SK-N-SH (cell line): ENCODE measurements at regions not wholly inside any gene's neighbourhood (a gene's known extent, or its start where the extent isn't known, plus 50 kb on each side); places are given as distances from the start of the nearest gene placed in this dataset.

Experiments
- CTCF ChIA-PET: fragments of 300-600, 350-600 bp; formaldehyde crosslinking; extraction: SDS; loops from one replicate; lab custom pipeline; 2021; lab: Yijun Ruan, JAX
- POLR2A ChIA-PET: fragments of 350-600 bp; sonication (Branson Sonifier 250); formaldehyde crosslinking; extraction: SDS; loops from one replicate; lab custom pipeline; 2020; ENCODE audit warnings: antibody characterized with exemption, inconsistent platforms; lab: Yijun Ruan, JAX
- DNase-seq: peaks from one replicate; pipeline ENCODE4 v3.0.0; 2012
- H2AFZ ChIP-seq: fragments of 200-600 bp; sonication (generic); 2 replicates; pipeline ENCODE4 v1.8.1; 2016; ENCODE audit warnings: antibody characterized with exemption, mild to moderate bottlenecking, low read depth
- H3F3A ChIP-seq: fragments of 200-600 bp; sonication (generic); replicated peaks from 2 replicates; pipeline ENCODE3; 2016; ENCODE audit warnings: antibody characterized with exemption, mild to moderate bottlenecking; ENCODE audit not compliant: insufficient read depth
- H3K27ac ChIP-seq, 2 experiments: fragments of 200-500 bp in 1 of 2; fragments of 200-600 bp in 1 of 2; sonication (Bioruptor generic) in 1 of 2; sonication (generic), shearing (Covaris generic) in 1 of 2; 2 replicates each; pipeline versions ENCODE4 v1.5.1 to v1.6.1; 2014 to 2016; ENCODE audit warnings: low read depth in 2 of 2, inconsistent platforms in 1 of 2, low read length in 1 of 2, mild to moderate bottlenecking in 1 of 2, mixed read lengths in 1 of 2
- H3K27me3 ChIP-seq: fragments of 200-600 bp; sonication (generic), shearing (Covaris generic); 2 replicates; pipeline ENCODE4 v1.6.1; 2016; ENCODE audit warnings: mixed run types; ENCODE audit not compliant: insufficient read depth
- H3K36me3 ChIP-seq, 2 experiments: fragments of 200-500 bp in 1 of 2; fragments of 200-600 bp in 1 of 2; sonication (Bioruptor generic) in 1 of 2; sonication (generic) in 1 of 2; replicated peaks in 1 of 2; 2 replicates each; pipeline versions ENCODE3 to v1.5.1; 2014 to 2016; ENCODE audit warnings: low read length in 1 of 2, mild to moderate bottlenecking in 1 of 2; ENCODE audit not compliant: insufficient read depth in 2 of 2, control insufficient read depth in 1 of 2
- H3K4me1 ChIP-seq, 2 experiments: fragments of 200-500 bp in 1 of 2; fragments of 200-600 bp in 1 of 2; sonication (Bioruptor generic) in 1 of 2; sonication (generic), shearing (Covaris generic) in 1 of 2; 2 replicates each; pipeline versions ENCODE4 v1.5.1 to v1.6.1; 2014 to 2016; ENCODE audit warnings: low read depth in 1 of 2, low read length in 1 of 2, mixed run types in 1 of 2; ENCODE audit not compliant: insufficient read depth in 2 of 2, control insufficient read depth in 1 of 2
- H3K4me2 ChIP-seq: fragments of 200-600 bp; sonication (generic), shearing (Covaris generic); 2 replicates; pipeline ENCODE4 v1.6.1; 2017; ENCODE audit warnings: mixed run types
- H3K4me3 ChIP-seq, 2 experiments: fragments of 200-500 bp in 1 of 2; fragments of 200-600 bp in 1 of 2; sonication (Bioruptor generic) in 1 of 2; sonication (generic), shearing (Covaris generic) in 1 of 2; 2 replicates each; pipeline versions ENCODE4 v1.5.1 to v1.8.1; 2014 to 2016; ENCODE audit warnings: low read depth in 2 of 2, inconsistent platforms in 1 of 2, low read length in 1 of 2, mild to moderate bottlenecking in 1 of 2, mixed read lengths in 1 of 2, moderate library complexity in 1 of 2
- H3K79me2 ChIP-seq: fragments of 200-600 bp; sonication (generic); 2 replicates; pipeline ENCODE4 v1.8.1; 2017; ENCODE audit warnings: mild to moderate bottlenecking; ENCODE audit not compliant: insufficient read depth
- H3K9ac ChIP-seq: fragments of 200-600 bp; sonication (generic); 2 replicates; pipeline ENCODE4 v1.6.1; 2017; ENCODE audit warnings: mixed run types
- H3K9me2 ChIP-seq: fragments of 200-600 bp; sonication (generic); 2 replicates; pipeline ENCODE4 v1.6.1; 2017; ENCODE audit warnings: mixed run types
- H3K9me3 ChIP-seq: fragments of 200-600 bp; sonication (generic); 2 replicates; pipeline ENCODE4 v1.6.1; 2017; ENCODE audit warnings: mixed run types, mild to moderate bottlenecking, moderate library complexity
- H4K20me1 ChIP-seq: fragments of 200-600 bp; sonication (generic); 2 replicates; pipeline ENCODE4 v1.6.1; 2017; ENCODE audit warnings: mild to moderate bottlenecking, mixed run types; ENCODE audit not compliant: insufficient read depth
- EZH2phosphoT487 ChIP-seq: fragments of 200-600 bp; sonication (generic); IDR thresholded peaks from 2 replicates; pipeline ENCODE4 v1.6.1; 2017; ENCODE audit warnings: low read depth, mixed run types, mild to moderate bottlenecking, antibody characterized with exemption, moderate library complexity, borderline replicate concordance
- FOXM1 ChIP-seq: IDR thresholded peaks from 2 replicates; pipeline ENCODE4 v1.4.0; 2012; ENCODE audit warnings: low read depth, mild to moderate bottlenecking
- GATA2 ChIP-seq: sonication (generic); formaldehyde crosslinking; IDR thresholded peaks from 2 replicates; pipeline ENCODE4 v1.5.0; 2020; ENCODE audit warnings: mild to moderate bottlenecking, missing genetic modification reagents
- NRF1 ChIP-seq: IDR thresholded peaks from 2 replicates; pipeline ENCODE4 v1.6.1; 2012; ENCODE audit warnings: low read depth, mild to moderate bottlenecking, low read length
- REST ChIP-seq: IDR thresholded peaks from 2 replicates; pipeline ENCODE4 v1.6.1; 2012; ENCODE audit warnings: mild to moderate bottlenecking, low read depth, low read length, moderate library complexity
- RXRA ChIP-seq: IDR thresholded peaks from 2 replicates; pipeline ENCODE4 v1.4.0; 2012; ENCODE audit warnings: low read depth, mild to moderate bottlenecking, borderline replicate concordance
- SIN3A ChIP-seq: IDR thresholded peaks from 2 replicates; pipeline ENCODE4 v1.6.1; 2012; ENCODE audit warnings: low read depth, mild to moderate bottlenecking, low read length, moderate library complexity, borderline replicate concordance
- SMC3 ChIP-seq: IDR thresholded peaks from 2 replicates; pipeline ENCODE4 v1.6.1; 2012; ENCODE audit warnings: low read depth, low read length, improper control_type of control experiment
- WGBS: methylation state at CpG from one replicate; pipeline ENCODE4 v1.1.6; 2017; ENCODE audit warnings: low lambda C conversion rate; 5-methylcytosine and 5-hydroxymethylcytosine counted together
- TF ChIP-seq, protein P1 (sequence below): fragments of 150-350 bp; IDR thresholded peaks from 2 replicates; pipeline ENCODE4 v1.6.1; 2016; ENCODE audit warnings: mild to moderate bottlenecking, low read depth, low read length
- TF ChIP-seq, protein P2 (sequence below): fragments of 200-600 bp; sonication (generic); IDR thresholded peaks from 2 replicates; pipeline ENCODE4 v1.6.1; 2017; ENCODE audit warnings: antibody characterized with exemption, mild to moderate bottlenecking, moderate library complexity
- TF ChIP-seq, protein P3 (sequence below): IDR thresholded peaks from 2 replicates; pipeline ENCODE4 v1.4.0; 2012; ENCODE audit warnings: low read depth

GRCh38 chr7:130891254-130892094 lies 157.5 kb upstream of the KLF14 start (continued):
- TF ChIP-seq FOXM1 (0 out of 2 replicates have a peak, but pooled peaks have one; percentile 35), NRF1 (no peak), SMC3 (no peak), RXRA (peak; percentile 74), SIN3A (peak; percentile 59; the same call in 1 of the 2 replicates), GATA2 (CRISPR knock-in tag) (no peak)
- TF ChIP-seq, protein P1, sequence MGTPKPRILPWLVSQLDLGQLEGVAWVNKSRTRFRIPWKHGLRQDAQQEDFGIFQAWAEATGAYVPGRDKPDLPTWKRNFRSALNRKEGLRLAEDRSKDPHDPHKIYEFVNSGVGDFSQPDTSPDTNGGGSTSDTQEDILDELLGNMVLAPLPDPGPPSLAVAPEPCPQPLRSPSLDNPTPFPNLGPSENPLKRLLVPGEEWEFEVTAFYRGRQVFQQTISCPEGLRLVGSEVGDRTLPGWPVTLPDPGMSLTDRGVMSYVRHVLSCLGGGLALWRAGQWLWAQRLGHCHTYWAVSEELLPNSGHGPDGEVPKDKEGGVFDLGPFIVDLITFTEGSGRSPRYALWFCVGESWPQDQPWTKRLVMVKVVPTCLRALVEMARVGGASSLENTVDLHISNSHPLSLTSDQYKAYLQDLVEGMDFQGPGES = no peak
- TF ChIP-seq, protein P2, sequence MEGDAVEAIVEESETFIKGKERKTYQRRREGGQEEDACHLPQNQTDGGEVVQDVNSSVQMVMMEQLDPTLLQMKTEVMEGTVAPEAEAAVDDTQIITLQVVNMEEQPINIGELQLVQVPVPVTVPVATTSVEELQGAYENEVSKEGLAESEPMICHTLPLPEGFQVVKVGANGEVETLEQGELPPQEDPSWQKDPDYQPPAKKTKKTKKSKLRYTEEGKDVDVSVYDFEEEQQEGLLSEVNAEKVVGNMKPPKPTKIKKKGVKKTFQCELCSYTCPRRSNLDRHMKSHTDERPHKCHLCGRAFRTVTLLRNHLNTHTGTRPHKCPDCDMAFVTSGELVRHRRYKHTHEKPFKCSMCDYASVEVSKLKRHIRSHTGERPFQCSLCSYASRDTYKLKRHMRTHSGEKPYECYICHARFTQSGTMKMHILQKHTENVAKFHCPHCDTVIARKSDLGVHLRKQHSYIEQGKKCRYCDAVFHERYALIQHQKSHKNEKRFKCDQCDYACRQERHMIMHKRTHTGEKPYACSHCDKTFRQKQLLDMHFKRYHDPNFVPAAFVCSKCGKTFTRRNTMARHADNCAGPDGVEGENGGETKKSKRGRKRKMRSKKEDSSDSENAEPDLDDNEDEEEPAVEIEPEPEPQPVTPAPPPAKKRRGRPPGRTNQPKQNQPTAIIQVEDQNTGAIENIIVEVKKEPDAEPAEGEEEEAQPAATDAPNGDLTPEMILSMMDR = no peak

- Histone ChIP-seq H3F3A (peaks cover 91% of the 10 kb centered on the region), H2AFZ (no peak overlapping the region), H3K27ac (peak overlapping the region; percentile 51 to 100; a peak in 3 of 4 replicates), H3K9me3 (no peaks in the 10 kb centered on the region), H3K36me3 (peaks cover 42 to 60% of the 10 kb centered on the region in 2 experiments), H3K4me2 (no peak overlapping the region; the same call in 1 of the 2 replicates), H3K4me3 (no peak overlapping the region), H3K9me2 (no peaks in the 10 kb centered on the region), H3K4me1 (peaks cover 18 to 72% of the 10 kb centered on the region in 2 experiments), H3K79me2 (peaks cover 97% of the 10 kb centered on the region), H4K20me1 (peaks cover 62% of the 10 kb centered on the region), H3K27me3 (no peaks in the 10 kb centered on the region), H3K9ac (peak overlapping the region; percentile 39)
- no peak for DNase-seq
- CTCF ChIA-PET = interaction anchor here (0.7 to 6.5 kb wide), 4 partner anchors 10 to 148 kb away, joined by 3 to 186 read pairs (median 49); no protein-coding TSS in a partner anchor
- TF ChIP-seq EZH2phosphoT487 (no peak), SIN3A (peak; percentile 36; the same call in 1 of the 2 replicates), SMC3 (no peak), REST (no peak)
- TF ChIP-seq, protein P3, sequence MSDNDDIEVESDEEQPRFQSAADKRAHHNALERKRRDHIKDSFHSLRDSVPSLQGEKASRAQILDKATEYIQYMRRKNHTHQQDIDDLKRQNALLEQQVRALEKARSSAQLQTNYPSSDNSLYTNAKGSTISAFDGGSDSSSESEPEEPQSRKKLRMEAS = 0 out of 2 replicates have a peak, but pooled peaks have one; percentile 11
- WGBS = 62% methylated on average over 7 of the region's 7 CpGs
- POLR2A ChIA-PET = no interaction called here
Measured at GRCh38 chr7:130893441-130893894, 159.5 kb upstream of the KLF14 start.
